Smooth muscle cell (in vitro differentiated cells): ENCODE measurements at regions not wholly inside any gene's neighbourhood (a gene's known extent, or its start where the extent isn't known, plus 50 kb on each side); places are given as distances from the start of the nearest gene placed in this dataset.

Experiments
- DNase-seq: peaks from one replicate; lab custom pipeline; 2025; ENCODE audit not compliant: unreplicated experiment; lab: John Stamatoyannopoulos, UW
- H2AFZ ChIP-seq: fragments of 200-600 bp; sonication (generic); 2 replicates; pipeline ENCODE4 v1.6.0; 2016; ENCODE audit warnings: antibody characterized with exemption, low read depth, mild to moderate bottlenecking
- H3F3A ChIP-seq: fragments of 200-600 bp; sonication (generic); 2 replicates; pipeline ENCODE4 v1.6.0; 2017; ENCODE audit warnings: antibody characterized with exemption, low read depth
- H3K27ac ChIP-seq: fragments of 200-600 bp; sonication (generic); 2 replicates; pipeline ENCODE4 v1.5.1; 2016; ENCODE audit warnings: low read depth, mild to moderate bottlenecking
- H3K27me3 ChIP-seq: fragments of 200-600 bp; sonication (generic); 2 replicates; pipeline ENCODE4 v1.6.1; 2016; ENCODE audit warnings: low read depth, mild to moderate bottlenecking
- H3K36me3 ChIP-seq: fragments of 200-600 bp; sonication (generic); 2 replicates; pipeline ENCODE4 v1.5.1; 2016; ENCODE audit warnings: low read depth
- H3K4me1 ChIP-seq: fragments of 200-600 bp; sonication (generic); 2 replicates; pipeline ENCODE4 v1.5.1; 2016; ENCODE audit warnings: low read depth
- H3K4me2 ChIP-seq: fragments of 200-600 bp; sonication (generic); 2 replicates; pipeline ENCODE4 v1.6.0; 2016; ENCODE audit warnings: mild to moderate bottlenecking
- H3K4me3 ChIP-seq: fragments of 200-600 bp; sonication (generic); 2 replicates; pipeline ENCODE4 v1.5.1; 2016; ENCODE audit warnings: mild to moderate bottlenecking
- H3K79me2 ChIP-seq: fragments of 200-600 bp; sonication (generic); 2 replicates; pipeline ENCODE4 v1.6.0; 2016; ENCODE audit warnings: low read depth, mild to moderate bottlenecking
- H3K9ac ChIP-seq: fragments of 200-600 bp; sonication (generic); 2 replicates; pipeline ENCODE4 v1.6.0; 2016; ENCODE audit warnings: low read depth
- H3K9me3 ChIP-seq: fragments of 200-600 bp; sonication (generic); replicated peaks from 2 replicates; pipeline ENCODE4 v1.5.1; 2016; ENCODE audit warnings: low read depth
- H4K20me1 ChIP-seq: fragments of 200-600 bp; sonication (generic); 2 replicates; pipeline ENCODE4 v1.6.0; 2016; ENCODE audit warnings: low read depth
- CTCF ChIP-seq: fragments of 200-600 bp; sonication (generic); IDR thresholded peaks from 2 replicates; pipeline ENCODE4 v1.5.1; 2017; ENCODE audit warnings: borderline replicate concordance, mild to moderate bottlenecking, antibody characterized with exemption; ENCODE audit not compliant: insufficient read depth, poor library complexity, severe bottlenecking
- WGBS: methylation state at CpG from one replicate; pipeline ENCODE4 v1.1.7; 2016; ENCODE audit warnings: low lambda C conversion rate; 5-methylcytosine and 5-hydroxymethylcytosine counted together

GRCh38 chr9:80078826-80079225 is 507.1 kb downstream of the TLE4 start:
- H3K4me3 ChIP-seq = no peak overlapping the region
- 90% methylated on average over 1 of the region's 1 CpG for WGBS
- no peaks in the 10 kb centered on the region for H3K36me3 ChIP-seq
- H3K9ac ChIP-seq = no peak overlapping the region
- no peak overlapping the region for H3K27ac ChIP-seq
- no peaks in the 10 kb centered on the region for H3K27me3 ChIP-seq
- H3K4me1 ChIP-seq = no peaks in the 10 kb centered on the region
- DNase-seq = no peak
- no peaks in the 10 kb centered on the region for H3K9me3 ChIP-seq
- no peaks in the 10 kb centered on the region for H3F3A ChIP-seq
- H4K20me1 ChIP-seq = no peaks in the 10 kb centered on the region
- H3K4me2 ChIP-seq = no peak overlapping the region
- no peaks in the 10 kb centered on the region for H3K79me2 ChIP-seq
- no peak for TF ChIP-seq CTCF
- no peak overlapping the region for H2AFZ ChIP-seq

DNA sequence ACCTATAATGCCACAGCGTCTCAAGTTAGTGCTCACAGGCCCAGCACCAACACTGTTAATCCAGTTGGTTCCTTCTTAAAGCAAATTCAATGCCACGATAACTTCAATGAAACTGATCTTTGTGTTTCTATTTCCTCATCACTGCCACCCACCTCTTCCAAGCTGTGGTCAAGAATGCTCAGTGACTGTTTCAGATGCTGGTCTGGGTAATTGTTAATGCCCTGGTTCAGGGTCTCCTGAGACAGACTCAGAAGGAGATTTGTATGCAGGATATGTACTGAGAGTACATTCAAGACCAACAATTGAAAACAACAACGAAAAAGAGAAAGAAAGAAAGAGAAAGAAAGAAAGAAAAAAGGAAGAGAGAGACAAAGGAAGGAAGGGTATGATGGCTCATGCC is 505.3 kb downstream of the TLE4 start:
- no peaks in the 10 kb centered on the region for H3K4me1 ChIP-seq
- H3K9ac ChIP-seq = no peak overlapping the region
- no peaks in the 10 kb centered on the region for H3K36me3 ChIP-seq
- H4K20me1 ChIP-seq = no peaks in the 10 kb centered on the region
- H3K27me3 ChIP-seq = no peaks in the 10 kb centered on the region
- H3K4me3 ChIP-seq = no peak overlapping the region
- H3K27ac ChIP-seq = no peak overlapping the region
- TF ChIP-seq CTCF = no peak
- DNase-seq = no peak
- H3K4me2 ChIP-seq = no peak overlapping the region
- no peaks in the 10 kb centered on the region for H3F3A ChIP-seq
- 84% methylated on average over 3 of the region's 3 CpGs for WGBS
- H3K79me2 ChIP-seq = no peaks in the 10 kb centered on the region
- no peaks in the 10 kb centered on the region for H3K9me3 ChIP-seq
- no peak overlapping the region for H2AFZ ChIP-seq

GRCh38 chr9:80076162-80076561 is 504.4 kb downstream of the TLE4 start:
- Histone ChIP-seq H4K20me1 (no peaks in the 10 kb centered on the region), H3K4me2 (no peak overlapping the region), H3K9ac (no peak overlapping the region), H3F3A (no peaks in the 10 kb centered on the region), H3K4me1 (no peaks in the 10 kb centered on the region), H3K36me3 (no peaks in the 10 kb centered on the region), H3K9me3 (no peaks in the 10 kb centered on the region), H2AFZ (no peak overlapping the region), H3K27me3 (no peaks in the 10 kb centered on the region), H3K4me3 (no peak overlapping the region), H3K79me2 (no peaks in the 10 kb centered on the region), H3K27ac (no peak overlapping the region)
- DNase-seq = no peak
- WGBS = 57% methylated on average over 4 of the region's 4 CpGs
- TF ChIP-seq CTCF = no peak

DNA sequence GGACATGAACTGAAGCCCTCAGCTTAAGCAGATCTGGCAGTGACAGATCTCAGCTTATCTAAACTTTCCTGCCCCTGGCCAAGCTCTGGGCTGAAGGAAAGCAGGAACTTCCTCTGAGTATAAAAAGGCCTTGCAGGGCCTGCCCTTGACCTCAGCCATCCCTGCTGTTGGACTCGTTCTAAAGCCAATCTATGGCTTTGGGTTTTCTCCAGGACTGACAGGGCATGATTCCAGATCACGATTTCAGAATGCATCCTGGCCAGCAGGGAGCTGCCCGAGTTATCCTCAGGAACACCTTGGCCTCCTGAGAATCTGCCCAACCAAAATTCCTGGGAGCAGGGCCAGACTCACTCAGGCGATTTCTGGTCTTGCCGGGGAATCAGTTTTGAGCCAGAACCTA is 502.7 kb downstream of the TLE4 start:
- DNase-seq = no peak
- Histone ChIP-seq H3K27me3 (peaks cover 10% of the 10 kb centered on the region), H4K20me1 (no peaks in the 10 kb centered on the region), H3K4me1 (no peaks in the 10 kb centered on the region), H3K4me3 (no peak overlapping the region), H3F3A (no peaks in the 10 kb centered on the region), H3K36me3 (no peaks in the 10 kb centered on the region), H2AFZ (no peak overlapping the region), H3K79me2 (no peaks in the 10 kb centered on the region), H3K27ac (no peak overlapping the region), H3K9ac (no peak overlapping the region), H3K4me2 (no peak overlapping the region), H3K9me3 (no peaks in the 10 kb centered on the region)
- TF ChIP-seq CTCF = no peak
- WGBS = 81% methylated on average over 5 of the region's 5 CpGs
